GM03348 (cell line): ENCODE measurements at regions not wholly inside any gene's neighbourhood (a gene's known extent, or its start where the extent isn't known, plus 50 kb on each side); places are given as distances from the start of the nearest gene placed in this dataset.
"Not testable (repeated sequence)": the region's sequence is repeated elsewhere in the genome, so short reads cannot be mapped to it uniquely, and the experiment has no call there.

Experiments used
- DNase-seq: peaks from one replicate; pipeline ENCODE4 v3.0.0; 2012; ENCODE audit warnings: low spot score

DNA sequence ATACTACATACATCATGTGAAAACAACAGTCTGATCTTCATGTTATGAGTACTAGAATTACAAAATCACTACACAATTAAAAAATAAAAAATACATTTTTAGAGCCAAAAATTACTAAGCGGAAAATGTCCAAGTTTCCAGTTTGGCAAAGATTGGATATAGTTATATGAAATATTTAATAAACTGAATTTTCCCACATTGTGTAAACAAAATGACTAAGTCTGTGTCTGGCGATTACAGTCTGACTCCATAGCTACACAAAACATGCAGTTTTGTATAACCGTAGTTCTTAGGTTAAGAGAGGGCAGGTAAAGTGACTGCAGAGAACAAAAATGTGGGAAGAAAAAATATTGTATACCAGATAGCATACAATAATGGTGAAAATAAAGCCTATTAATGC lies 59.2 kb upstream of the TMEM47 start:
- DNase-seq, result no peak

DNA sequence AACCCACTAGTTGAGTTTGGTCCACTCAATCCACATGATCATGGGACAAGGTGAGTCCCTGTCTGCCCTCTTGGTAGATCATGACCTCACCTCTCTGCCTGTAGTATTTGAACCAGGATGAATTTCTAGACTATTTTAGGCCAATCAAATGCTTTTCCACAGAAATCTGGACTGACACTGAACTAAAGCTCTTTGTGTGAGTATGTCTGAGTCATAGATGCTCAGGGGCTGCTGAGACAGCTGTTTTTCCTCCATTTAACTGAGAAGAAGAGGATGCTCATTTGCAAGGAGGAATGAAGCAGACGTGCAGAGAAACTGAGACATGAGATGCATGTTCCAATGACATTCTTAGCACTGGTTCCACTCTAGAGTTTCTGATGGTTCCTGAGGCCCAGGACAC lies 77.3 kb upstream of the TMEM47 start:
- peak; percentile 3 for DNase-seq

DNA sequence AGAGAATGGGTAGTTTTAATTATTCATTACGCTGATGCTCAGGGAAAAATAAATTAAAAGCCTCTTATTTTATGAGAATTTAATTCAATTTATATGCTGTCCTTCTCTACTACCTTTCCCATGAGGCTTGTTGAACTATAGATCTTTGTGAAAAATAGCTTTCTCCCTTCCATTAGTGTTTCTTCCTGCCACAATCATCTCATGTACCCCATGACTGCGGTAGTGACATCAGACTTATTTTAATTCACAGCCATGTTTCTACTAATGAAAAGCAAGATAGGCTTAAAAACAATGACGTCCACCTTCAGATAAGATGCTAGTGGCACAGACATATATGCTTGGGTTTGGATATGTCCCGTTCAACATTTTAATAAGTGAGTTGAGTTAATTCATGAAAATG lies 87.4 kb upstream of the TMEM47 start:
- DNase-seq, result no peak

DNA sequence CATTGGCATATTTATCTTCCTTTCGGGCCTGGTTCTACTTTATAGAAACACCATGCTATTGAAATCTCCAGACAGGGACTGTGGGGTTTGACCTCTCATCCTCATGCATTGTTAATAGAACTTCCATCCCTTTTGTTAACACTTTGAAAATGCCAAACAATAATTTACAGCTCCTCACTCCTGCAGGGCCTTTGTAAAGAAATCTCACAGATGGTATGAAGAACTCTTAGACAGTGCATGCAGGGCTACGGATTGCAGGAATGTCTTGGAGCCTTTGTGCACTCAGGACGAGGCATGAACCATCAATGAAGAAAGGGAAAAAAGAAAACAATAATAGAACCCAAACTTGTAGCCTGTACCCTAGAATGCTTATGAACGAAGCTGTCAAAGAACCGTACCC lies 92.8 kb upstream of the TMEM47 start:
- DNase-seq, result no peak

DNA sequence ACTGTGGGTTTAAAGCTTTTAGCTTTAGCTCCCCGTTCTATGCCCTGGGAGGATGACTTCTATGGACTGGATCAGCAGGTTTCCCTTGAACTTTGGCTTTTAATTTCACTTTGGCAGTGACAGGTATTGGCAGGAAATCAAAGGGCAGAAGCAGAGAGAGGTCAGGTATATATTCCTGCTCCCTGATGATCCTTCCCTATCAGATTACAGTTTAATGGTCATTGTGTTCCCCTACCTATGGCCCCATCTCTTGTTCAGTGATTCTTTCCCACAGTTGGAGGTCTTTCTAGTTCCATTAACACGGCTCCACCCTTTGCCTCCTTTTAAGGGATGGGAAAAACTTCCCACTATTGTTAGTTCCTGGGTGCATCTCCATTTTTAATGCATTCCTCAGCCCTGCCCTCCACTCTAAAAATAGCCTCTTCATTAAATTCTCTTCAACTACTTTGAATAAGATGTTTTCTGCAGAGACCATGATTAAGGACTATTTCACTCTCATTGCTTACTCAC lies 107.8 kb upstream of the TMEM47 start:
- DNase-seq, result no peak

DNA sequence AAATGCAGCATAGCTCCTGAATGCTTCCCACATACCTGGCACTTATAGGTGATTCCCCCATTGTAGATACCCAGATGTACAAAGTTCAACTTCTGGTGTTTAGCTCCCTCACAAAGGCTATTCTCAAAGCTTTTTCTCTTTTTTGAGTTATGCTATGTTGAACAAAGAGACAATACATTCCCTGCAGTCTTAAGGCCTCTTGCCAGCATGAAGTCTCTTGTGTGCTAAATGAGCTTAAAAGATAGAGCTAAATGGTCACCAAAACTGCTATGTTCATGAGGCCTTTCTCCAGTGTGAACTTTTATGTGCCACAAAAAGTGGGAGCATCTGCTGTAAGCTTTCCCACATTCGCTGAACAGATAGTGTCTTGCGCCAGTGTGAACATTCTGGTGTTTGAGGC lies 111.2 kb upstream of the TMEM47 start:
- no peak for DNase-seq

DNA sequence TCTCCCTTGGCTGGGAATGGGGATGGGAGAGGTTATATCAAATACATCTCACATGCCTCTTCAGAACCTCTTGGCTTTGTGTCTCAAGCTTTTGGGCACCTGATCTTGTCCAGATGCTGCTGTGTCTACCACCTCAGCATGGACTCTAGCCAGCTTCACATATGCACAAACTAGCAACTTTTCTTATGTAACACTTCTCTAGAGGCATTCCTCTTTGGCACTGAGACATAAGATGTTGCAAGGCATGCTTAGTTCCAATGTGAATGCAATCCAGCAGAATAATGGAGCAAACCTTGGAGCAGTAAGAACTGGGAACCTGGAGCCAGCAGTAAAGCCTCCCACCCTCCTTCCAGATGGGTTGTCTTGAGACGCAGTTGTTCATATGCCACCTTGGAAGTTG lies 113.4 kb upstream of the TMEM47 start:
- DNase-seq, result no peak

DNA sequence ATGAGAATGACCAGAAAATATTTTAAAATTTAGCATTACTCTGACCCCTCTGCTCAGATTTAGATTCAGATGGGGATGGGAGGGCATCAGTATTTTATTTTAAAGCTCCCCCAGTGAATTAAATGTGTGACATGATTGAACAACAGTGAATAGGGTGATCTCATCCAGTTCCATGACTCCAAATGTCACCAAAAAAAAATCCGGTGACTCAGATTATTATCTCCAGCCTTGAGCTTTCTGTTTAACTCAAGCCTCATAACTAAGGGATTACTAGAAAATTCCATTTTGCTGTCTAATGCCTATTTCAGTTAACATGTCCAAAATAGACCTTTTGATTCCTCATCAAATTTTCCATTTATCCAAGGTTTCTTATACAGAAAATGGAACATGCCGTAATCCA lies 121.8 kb upstream of the TMEM47 start:
- DNase-seq, result peak; percentile 36

DNA sequence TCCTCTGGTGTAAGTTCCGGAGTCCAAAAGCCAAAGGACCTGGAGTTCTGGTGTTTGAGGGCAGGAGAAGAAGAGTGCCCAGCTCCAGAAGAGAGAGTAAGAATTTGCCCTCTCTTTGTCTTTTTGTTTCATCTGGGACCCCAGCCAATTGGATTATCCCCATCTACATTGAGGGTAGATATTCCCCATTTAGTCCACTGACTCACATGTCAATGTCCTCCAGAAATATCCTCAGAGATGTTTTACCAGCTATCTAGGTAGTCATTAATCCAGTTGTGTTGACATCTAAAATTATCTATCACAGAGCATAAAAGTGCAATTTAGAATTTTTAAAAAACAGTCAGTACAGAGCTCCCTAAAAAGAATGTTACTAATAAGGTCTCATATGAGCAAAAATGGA lies 132.9 kb upstream of the TMEM47 start:
- DNase-seq, result no peak

DNA sequence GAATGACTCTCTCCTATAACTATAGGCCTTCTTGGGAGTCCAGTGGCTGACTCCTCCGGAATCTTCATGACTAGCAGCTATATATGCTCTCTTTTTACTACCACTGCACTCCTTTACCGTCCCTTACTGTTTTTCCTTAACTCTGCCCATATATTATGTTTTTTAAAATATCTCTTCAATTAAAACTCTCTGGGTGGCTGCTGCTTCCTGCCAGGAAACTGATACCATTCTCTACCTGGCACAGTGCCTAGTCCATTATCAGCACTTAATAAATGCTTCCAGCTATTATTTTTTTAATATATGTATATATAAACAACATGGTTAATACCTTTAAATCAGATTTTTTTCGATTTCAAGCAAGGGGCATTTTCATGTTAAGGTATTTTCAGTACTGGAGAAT lies 136.6 kb upstream of the FAM47B start:
- no peak for DNase-seq

DNA sequence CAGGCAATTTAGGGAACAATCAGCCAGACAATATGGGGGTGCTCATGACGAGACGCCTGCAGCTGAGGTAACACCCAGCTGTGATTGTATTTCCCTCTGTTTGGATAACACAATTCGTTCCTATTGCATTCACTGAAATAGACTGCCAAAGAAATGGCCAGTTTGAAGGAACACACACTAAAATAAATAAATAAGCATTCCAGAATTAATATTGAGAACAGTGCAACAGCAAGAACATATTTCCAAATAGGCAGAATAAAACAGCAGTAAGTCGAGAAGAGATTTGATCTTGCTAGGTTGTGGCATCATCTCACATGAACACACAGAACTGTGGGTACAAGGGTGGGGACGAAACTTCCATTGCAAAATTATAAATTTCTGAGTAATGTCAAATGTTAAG lies 133.5 kb upstream of the FAM47B start:
- no peak for DNase-seq

DNA sequence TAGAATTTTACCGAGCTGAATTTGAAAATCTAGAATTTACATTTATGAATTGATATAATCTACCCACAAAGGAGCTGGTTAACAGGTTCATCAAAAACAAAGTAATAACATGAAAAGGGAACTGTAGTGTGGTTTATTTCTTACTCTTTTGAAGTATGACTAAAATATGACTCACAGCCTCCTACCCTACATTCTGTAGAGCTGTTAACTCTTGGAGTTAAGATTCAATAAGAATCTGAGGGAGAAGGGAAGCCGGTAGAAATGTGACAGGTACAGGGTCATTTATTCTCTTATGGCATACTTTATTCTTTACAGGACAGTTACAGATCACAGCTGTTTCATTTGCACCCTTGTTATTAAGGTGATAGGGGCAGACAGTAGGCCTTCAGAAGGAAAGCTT lies 132.2 kb upstream of the FAM47B start:
- DNase-seq, result peak; percentile 18

DNA sequence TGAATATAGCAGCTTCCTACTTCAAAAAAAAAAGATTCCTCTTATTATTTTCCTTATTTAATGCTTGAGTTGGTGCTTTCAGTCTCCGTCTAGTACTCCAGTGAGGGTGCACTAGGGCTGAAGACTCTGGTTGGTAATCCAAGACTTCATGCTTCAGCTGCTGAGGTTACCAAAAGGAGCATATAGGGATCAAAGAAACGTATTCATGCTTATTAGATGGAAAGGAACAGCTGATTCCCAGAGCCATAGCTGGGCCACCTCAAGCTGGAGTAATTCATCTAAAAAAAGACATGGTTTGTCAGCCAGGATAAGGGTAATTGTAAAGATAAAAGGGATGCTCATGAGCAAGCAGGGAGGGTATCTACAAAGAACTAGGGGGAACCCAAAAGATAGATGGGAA lies 131.7 kb upstream of the FAM47B start:
- no peak for DNase-seq

DNA sequence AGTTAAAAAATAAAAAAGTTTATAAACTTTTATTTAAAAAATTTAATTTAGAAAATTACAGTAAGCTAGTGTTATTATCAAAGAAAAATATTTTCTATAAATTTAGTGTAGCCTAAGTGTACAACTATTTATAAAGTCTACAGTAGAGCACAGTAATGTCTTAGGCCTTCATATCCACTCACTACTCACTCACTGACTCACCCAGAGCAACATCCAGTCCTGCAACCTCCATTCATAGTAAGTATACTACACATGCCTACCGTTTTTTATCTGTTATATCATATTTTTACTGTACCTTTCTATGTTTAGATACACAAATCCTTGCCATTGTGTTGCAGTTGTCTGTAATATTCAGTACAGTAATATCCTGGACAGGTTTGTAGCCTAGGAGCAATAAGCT lies 129.0 kb upstream of the FAM47B start:
- no peak for DNase-seq

DNA sequence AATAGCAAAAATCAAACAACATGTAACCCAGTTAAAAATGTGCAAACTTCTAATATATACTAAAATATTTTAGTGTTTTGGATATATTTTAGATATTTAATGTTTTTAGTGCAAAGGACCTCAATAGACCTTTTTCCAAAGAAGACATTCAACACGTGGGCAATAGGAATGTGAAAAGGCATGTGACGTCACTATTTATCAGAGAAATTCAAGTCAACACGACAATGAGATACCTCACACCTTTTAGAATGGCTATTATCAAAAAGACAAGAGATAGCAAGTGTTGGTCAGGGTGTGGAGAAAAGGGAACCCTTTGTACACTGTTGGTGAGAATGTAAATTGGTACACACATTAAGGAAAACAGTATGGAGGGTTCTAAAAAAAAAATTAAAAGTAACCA lies 115.6 kb upstream of the FAM47B start:
- no peak for DNase-seq

DNA sequence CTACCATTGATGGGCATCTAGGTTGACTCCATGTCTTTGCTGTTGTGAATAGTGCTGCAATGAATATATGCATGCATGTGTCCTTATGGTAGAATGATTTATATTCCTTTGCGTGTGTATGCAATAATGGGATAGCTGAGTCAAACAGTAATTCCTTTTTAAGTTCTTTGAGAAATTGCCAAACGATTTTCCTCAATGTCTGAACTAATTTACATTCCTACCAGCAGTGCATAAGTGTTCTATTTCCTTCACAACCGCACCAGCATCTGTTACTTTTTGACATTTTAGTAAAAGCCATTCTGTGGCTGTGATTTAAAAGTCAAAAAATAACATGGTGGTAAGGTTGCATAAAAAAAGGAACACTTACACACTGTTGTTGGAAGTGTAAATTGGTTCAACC lies 103.1 kb upstream of the FAM47B start:
- no peak for DNase-seq

DNA sequence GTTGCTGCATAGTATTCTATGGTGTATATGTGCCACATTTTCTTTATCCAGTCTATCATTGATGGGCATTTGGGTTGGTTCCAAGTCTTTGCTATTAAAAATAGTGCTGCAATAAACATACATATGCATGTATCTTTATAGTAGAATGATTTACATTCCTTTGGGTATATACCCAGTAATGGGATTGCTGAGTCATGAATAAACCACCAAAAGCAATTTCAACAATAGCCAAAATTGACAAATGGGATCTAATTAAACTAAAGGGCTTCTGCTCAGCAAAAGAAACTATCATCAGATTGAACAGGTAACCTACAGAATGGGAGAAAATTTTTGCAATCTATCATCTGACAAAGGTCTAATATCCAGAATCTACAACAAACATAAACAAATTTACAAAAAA lies 101.4 kb upstream of the FAM47B start:
- DNase-seq, result not testable (repeated sequence)

DNA sequence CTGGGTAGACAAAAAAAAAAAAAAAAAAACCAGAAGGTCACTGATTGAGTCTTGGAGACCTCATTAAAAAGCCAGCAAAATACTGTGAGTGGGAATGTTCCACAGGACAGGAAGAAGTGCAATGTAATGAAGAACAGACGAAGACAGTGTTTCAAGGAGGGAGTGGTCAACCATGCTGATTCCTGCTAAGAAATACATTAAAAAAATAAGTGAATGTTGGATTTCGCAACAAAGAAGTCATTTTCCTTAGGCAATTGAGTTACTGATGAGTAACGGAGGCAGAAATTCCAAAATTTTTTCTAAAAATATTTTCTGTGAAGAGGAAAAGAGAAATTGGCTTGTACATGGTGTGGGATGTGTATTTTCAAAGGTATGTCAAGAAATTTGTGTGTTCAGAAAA lies 94.3 kb upstream of the FAM47B start:
- peak; percentile 26 for DNase-seq

DNA sequence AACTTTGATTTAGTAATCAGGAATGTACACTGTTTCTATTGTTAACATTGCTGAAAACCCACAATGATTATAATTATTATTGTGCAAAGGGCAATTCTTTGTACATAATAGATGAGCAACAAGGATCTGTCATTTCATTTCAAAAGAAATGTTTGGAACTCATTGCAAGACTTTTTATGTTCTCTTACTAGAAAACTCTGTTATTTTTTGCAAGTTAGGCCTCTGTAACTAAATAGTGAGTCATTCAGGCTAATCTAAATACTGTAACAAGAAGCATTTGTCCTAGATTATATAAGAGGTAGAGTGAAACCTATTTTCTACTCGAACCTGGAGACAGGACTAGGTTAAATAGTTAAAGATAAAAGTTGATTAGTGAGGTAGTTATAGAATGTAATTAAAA lies 93.2 kb upstream of the FAM47B start:
- DNase-seq, result peak; percentile 12

DNA sequence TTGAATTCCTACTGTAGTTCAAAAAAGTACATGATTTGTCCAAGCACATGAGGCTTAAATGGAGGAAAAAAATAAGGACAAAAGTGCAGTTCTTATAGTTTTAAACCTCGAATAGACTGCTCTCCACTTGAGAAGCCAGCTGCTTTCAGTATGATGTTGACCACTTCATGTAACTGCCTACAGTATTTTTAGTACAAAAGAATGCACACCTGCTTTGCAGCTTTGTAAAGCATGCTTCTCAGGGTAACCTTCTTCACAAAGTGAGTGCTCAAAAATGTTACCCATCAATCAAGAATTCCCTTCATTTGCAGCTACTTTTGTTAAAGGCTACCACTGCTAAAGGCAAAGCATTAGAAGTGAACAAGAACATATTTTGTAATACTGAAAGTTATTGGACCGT lies 83.4 kb upstream of the FAM47B start:
- DNase-seq, result no peak

DNA sequence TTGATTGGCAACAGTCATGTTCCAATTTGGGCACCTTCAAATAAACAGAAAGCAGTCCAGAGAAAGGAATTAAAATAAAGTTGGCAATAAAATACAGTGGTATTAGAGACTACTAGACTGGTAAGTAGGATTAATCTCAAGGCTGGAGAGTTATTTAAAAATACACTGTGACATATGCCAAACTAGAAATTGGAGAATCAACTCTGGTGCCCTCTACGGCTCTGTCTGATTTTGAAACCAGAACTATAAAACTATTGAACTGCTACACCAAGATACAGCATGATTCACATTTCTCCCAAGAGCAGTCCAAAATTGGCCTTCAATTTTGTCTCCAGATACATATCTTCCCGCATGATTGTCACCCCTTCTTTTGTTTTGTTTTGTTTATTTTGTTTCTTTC lies 78.7 kb upstream of the FAM47B start:
- no peak for DNase-seq

DNA sequence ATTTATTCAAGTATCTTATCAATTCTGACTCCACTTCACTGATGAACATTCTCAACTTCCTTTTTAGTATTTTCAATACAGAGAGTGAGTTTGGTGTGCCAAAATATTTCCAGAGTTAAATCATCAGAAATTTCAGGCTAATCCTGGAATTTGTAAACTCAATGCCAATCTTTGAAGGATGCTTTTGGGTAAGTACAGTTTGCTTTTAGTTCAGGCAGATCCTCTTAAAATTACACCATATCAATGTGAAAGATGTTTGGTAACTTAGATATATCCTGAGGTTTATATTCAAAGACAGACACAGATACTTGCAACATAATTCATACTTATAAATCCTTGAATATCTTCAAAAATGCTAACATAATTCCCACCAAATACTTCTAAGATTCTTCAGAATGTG lies 76.0 kb upstream of the FAM47B start:
- peak; percentile 27 for DNase-seq

DNA sequence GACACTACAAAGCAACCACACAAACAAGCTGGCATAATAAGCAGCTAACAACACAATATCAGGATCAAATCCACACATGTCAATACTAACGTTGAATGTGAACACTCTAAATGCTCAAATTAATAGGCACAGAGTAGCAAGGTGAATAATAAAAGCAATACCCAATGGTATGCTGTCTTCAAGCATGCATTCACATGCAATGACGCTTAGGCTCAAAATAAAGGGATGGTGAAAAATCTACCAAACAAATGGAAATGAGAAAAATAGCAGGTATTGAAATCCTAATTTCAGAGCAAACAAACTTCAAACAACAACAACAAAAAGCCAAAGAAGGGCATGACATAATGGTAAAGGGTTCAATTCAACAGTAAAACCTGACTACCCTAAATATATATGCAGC lies 74.0 kb upstream of the FAM47B start:
- no peak for DNase-seq

DNA sequence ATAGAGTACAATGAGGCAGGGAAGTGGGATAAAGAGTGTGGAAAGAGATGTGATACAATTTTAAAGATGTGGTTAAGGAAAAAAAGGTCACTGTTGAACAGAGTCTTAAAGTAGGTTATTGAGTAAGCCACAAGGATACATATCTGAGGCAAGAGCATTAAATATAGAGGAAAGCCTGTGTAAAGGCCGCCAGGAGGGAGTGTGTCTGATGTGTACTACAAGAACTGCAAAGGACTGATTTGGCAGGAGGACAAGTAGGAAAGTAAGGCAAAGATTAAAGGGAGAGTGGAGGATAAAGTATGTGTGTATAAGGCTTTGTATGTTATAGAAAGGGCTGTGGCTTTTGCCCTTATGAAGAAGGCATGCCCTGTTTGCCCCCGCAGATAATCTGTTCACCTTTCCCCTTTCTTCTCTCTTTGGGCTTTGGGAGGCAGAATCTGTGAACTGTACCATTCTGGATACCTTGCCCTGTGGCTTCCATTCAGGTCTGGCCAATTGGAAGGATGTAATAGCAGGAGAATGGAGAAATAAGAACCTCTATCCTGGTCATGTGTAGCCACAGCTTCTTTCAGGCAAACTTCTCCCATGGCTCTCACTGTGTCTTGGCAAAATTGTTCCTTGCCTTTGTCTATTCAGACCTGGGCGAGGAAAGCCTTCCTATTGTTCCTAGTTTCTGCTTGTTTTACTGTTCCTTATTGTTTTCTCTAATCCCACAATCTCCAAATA lies 68.9 kb upstream of the FAM47B start:
- no peak for DNase-seq

DNA sequence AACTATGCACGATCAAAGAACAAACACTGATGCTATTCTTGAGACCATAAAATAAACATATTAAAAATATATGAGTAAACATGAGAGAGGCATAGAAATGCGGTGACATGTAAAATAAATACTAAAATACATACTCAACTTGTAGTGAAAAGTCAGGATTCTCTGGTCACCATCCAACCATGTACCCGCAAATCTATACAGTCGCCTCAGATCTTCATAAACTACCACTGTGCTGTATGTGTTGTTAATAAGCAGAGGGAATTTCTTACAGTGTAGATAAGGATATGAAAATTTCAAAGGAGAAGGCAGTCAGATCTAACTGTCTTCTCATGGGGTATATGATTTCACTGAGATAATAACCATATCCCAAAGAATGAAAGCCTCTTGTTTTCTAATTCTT lies 67.8 kb upstream of the FAM47B start:
- no peak for DNase-seq
